ENCODE measurements at regions not wholly inside any gene's neighbourhood (a gene's known extent, or its start where the extent isn't known, plus 50 kb on each side); places are given as distances from the start of the nearest gene placed in this dataset.

DNA sequence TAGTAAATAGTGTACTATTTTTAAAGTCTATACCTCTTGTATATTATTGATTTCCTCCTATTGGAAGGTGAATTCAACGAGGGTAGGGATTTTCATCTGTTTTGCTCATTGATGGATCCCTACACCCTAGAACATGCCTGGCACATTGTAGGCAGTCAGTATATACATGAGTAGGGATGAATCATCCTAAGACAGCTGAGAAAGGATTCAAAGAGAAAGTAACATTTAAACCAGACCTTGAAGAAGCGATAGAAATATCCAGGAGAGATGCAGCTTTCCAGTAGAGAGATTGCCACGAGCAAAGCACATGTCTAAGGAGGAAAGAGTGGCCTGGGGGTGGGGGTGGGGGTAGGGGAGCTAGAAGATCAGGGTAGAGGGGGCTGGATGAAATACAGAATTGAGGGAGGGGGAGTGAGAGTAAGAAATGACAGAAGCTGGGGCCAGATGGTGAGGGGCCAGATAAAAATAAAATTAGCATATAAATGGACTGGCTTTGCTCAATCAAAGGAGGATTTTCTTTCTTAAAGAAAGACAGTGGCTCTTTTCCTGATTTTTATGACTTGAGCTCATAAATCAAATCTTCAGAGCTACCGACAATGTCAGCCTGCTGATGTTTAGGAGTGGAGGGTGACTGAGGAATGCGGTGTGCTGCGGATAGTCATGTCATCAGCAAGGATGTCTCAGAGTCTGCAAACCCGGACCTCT lies 168.2 kb downstream of the SAMD5 start:
- Histone ChIP-seq H3K36me3 (ENCODE audit: control insufficient read depth in 2 of 4, insufficient read depth in 4 of 4, low read length in 3 of 4) (no peaks in the 10 kb centered on the region), H4K5ac (ENCODE audit: insufficient read length, low read depth, low read length) (no peak overlapping the region), H2AK5ac (ENCODE audit: low read depth, low read length) (no peak overlapping the region), H3K79me2 (ENCODE audit: control insufficient read depth in 1 of 2, insufficient read depth in 2 of 2, low read length in 2 of 2) (no peaks in the 10 kb centered on the region), H2BK15ac (ENCODE audit: low read length) (no peak overlapping the region), H3K56ac (replicated peaks; ENCODE audit: insufficient read length, low read depth, low read length) (no peak overlapping the region), H3K9ac (replicated peaks in 1 of 4; ENCODE audit: extremely low read depth in 1 of 4, low read depth in 3 of 4, low read length in 3 of 4) (no peak overlapping the region), H3K9me3 (ENCODE audit: insufficient read depth in 2 of 2, low read depth in 1 of 2, low read length in 1 of 2) (no peaks in the 10 kb centered on the region), H3K14ac (ENCODE audit: insufficient read length) (no peak overlapping the region), H3K27me3 (replicated peaks in 1 of 4; ENCODE audit: control insufficient read depth in 3 of 4, extremely low read depth in 1 of 4, insufficient read depth in 3 of 4, low read length in 3 of 4) (no peaks in the 10 kb centered on the region), H4K20me1 (replicated peaks in 1 of 2; ENCODE audit: control insufficient read depth in 1 of 2, insufficient read depth in 2 of 2, low read length in 2 of 2) (no peaks in the 10 kb centered on the region), H2BK20ac (ENCODE audit: low read length) (no peak overlapping the region), H2BK120ac (replicated peaks; ENCODE audit: low read depth, low read length) (no peak overlapping the region), H2AFZ (ENCODE audit: low read length) (no peak overlapping the region), H3K27ac (ENCODE audit: low read depth, low read length) (no peak overlapping the region), H3K23me2 (ENCODE audit: low read depth, low read length) (no peaks in the 10 kb centered on the region), H3K4me3 (ENCODE audit: extremely low read depth in 1 of 4, insufficient read depth in 2 of 4, low read depth in 3 of 4, low read length in 4 of 4) (no peak overlapping the region), H3K4ac (replicated peaks; ENCODE audit: insufficient read length, low read depth, low read length) (no peak overlapping the region), H3K4me2 (ENCODE audit: insufficient read depth in 1 of 2, low read depth in 2 of 2, low read length in 2 of 2) (no peak overlapping the region), H3K4me1 (replicated peaks in 1 of 4; ENCODE audit: control insufficient read depth in 3 of 4, insufficient read depth in 4 of 4, low read length in 3 of 4) (peaks cover 1 to 9% (median 5%) of the 10 kb centered on the region in 4 experiments; a peak in 4 of 7 replicates), H3K79me1 (ENCODE audit: low read depth, low read length) (no peaks in the 10 kb centered on the region), H4K91ac (replicated peaks; ENCODE audit: insufficient read length, low read length) (no peak overlapping the region), H3K18ac (ENCODE audit: extremely low read depth, low read length) (no peak overlapping the region), H3K23ac (ENCODE audit: insufficient read length) (no peak overlapping the region), H2BK5ac (ENCODE audit: low read depth, low read length) (no peak overlapping the region), H2BK12ac (ENCODE audit: low read depth, low read length) (no peak overlapping the region), H4K8ac (ENCODE audit: extremely low read depth, insufficient read depth, low read length) (no peak overlapping the region)
- FAIRE-seq (no peak), DNase-seq (ENCODE audit: low read depth in 1 of 2, low spot score in 2 of 2) (no peak)
- 84% methylated on average over 7 of the region's 7 CpGs; no CpG with 5 or more reads in 1 of the 2 experiments for WGBS, 2 experiments (ENCODE audit: extremely low coverage in 1 of 2, insufficient coverage in 1 of 2, insufficient read length in 1 of 2, insufficient replicate concordance in 2 of 2, low coverage in 1 of 2, low lambda C conversion rate in 2 of 2, missing lambda C conversion rate in 1 of 2)
- ChIA-PET CTCF (ENCODE audit: partially characterized antibody) (interaction anchor here (0.7 kb wide), 1 partner anchor 10 kb away, joined by 3 read pairs; no protein-coding TSS in a partner anchor), POLR2A (ENCODE audit: partially characterized antibody) (no interaction called here)
- TF ChIP-seq CHD2 (IDR thresholded peaks at IDR 0.05; ENCODE audit: low read length): no peak

Data from H1 (cell line).